GM19239 (cell line): ENCODE measurements at regions not wholly inside any gene's neighbourhood (a gene's known extent, or its start where the extent isn't known, plus 50 kb on each side); places are given as distances from the start of the nearest gene placed in this dataset.
"Not testable (repeated sequence)": the region's sequence is repeated elsewhere in the genome, so short reads cannot be mapped to it uniquely, and the experiment has no call there.

Experiments
- DNase-seq: peaks from one replicate; pipeline ENCODE4 v3.0.0; 2011; ENCODE audit warnings: low spot score; ENCODE audit not compliant: insufficient read length
- FAIRE-seq: peaks from 2 replicates; lab custom pipeline; 2011; peaks lifted over from hg19 to GRCh38; lab: Jason Lieb, UNC

DNA sequence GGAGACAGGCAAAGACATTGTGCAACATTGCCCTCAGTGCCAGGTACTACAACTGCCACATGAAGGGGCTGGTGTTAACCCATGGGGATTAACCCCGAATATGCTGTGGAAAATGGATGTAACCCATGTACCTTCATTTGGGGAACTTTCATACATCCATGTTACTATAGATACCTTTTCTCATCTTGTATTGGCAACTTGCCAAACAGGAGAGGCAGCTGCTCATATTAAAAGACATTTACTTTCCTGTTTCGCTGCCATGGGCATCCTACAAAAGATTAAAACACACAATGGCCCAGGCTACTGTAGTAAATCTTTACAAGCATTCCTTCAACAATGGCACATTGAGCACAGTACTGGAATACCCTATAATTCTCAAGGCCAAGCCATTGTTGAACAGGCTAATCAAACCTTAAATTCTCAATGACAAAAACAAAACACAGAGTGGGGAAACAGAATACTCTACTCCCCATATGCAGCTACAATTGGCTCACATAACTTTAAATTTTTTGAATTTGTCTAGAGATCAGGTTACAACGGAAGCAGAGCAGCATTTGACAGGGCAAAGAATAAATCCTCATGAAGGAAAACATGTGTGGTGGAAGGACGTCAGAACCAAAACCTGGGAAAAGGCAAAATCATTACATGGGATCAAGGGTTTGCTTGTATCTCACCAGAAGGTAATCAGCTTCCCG, 1723.5 kb upstream of the LRRTM1 start:
- FAIRE-seq, result no peak

DNA sequence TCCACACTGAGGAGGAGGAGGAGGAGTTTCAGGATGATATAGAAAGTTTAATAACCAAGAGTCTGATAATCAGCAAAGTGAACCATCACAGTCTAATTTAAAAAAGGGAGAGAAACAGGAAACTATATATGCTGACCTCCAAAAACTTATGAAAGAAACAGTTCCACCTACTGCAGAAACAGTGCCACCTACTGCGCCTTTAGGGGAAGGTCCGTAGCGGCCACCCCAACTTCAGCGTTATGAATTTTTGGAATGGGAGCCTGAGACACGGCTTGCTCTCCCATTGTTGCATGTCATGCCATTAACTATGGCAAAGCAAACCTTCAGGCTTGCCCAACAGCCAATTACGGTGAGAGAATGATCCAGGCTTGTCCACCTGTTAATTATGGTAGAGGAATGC, 1719.2 kb upstream of the LRRTM1 start:
- no peak for DNase-seq

More for the DNA sequence above, 1723.5 kb upstream of the LRRTM1 start:
- no peak for DNase-seq

DNA sequence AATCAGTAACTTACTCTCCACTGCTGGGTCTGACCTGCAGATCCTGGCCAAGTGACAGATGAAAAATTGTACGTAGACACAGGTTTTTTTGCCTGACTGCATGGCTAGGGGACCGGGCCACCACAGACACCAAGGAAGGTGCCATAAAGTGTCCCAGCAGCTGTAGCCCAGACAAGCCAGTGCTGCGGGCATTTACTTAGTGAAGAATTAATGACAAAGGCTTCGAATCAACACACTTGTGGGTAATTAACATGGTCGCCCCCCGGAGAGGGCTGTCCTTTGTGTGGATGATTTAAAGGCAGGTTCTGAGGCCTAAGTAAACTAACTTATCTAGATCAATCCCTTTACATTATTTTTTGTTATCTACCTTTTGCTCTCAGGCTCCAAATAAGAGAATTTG, 1709.1 kb upstream of the LRRTM1 start:
- DNase-seq, result no peak
- FAIRE-seq, result no peak

More for the DNA sequence above, 1719.2 kb upstream of the LRRTM1 start:
- no peak for FAIRE-seq

- no peak for DNase-seq
- no peak for FAIRE-seq
These were observed 1702.6 kb upstream of the LRRTM1 start for GRCh38 chr2:82007071-82007664.

DNA sequence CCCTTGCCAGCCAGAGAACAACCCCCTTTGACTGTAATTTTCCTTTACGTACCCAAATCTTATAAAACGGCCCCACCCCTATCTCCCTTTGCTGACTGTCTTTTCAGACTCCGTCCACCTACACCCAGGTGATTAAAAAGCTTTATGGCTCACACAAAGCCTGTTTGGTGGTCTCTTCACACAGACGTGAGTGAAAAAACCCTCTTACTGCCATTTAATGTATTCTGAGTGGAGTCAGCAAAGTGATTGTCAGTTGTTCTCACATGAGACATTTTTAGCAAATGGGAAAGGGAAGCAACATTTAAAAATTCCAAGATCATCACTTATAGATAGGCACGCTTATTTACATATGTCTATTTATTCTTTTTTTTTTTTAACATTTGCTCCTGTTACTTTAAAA, 1701.3 kb upstream of the LRRTM1 start:
- FAIRE-seq, result not testable (repeated sequence)

GRCh38 chr2:82001614-82002013, 1697.1 kb upstream of the LRRTM1 start:
- no peak for DNase-seq

More for the DNA sequence above, 1701.3 kb upstream of the LRRTM1 start:
- DNase-seq, result not testable (repeated sequence)

GRCh38 chr2:82000606-82001005, 1696.1 kb upstream of the LRRTM1 start:
- FAIRE-seq (no peak), DNase-seq (no peak)

More at GRCh38 chr2:82001614-82002013, 1697.1 kb upstream of the LRRTM1 start:
- no peak for FAIRE-seq

GRCh38 chr2:81996332-81996731, 1691.8 kb upstream of the LRRTM1 start:
- DNase-seq, result no peak
- no peak for FAIRE-seq

GRCh38 chr2:81991282-81991681, 1686.7 kb upstream of the LRRTM1 start:
- FAIRE-seq (no peak), DNase-seq (no peak)

DNA sequence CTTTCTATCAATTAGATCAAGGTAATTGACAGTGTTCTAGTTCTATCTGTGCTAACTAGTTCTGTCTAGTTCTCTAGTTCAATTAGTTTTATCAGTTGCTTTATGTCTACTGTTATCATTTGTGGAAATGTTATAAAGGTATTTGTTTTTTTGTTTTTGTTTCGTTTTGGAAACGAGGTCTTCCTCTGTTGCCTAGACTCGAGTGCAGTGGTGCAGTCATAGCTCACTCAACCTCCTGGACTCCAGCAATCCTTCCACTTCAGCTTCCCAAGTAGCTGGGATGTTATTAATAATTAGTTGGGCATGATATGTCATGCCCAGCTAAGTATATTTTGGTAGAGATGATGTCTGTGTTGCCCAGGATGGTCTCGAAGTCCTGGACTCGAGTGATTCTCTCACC, 1682.8 kb upstream of the LRRTM1 start:
- FAIRE-seq (no peak), DNase-seq (no peak)

DNA sequence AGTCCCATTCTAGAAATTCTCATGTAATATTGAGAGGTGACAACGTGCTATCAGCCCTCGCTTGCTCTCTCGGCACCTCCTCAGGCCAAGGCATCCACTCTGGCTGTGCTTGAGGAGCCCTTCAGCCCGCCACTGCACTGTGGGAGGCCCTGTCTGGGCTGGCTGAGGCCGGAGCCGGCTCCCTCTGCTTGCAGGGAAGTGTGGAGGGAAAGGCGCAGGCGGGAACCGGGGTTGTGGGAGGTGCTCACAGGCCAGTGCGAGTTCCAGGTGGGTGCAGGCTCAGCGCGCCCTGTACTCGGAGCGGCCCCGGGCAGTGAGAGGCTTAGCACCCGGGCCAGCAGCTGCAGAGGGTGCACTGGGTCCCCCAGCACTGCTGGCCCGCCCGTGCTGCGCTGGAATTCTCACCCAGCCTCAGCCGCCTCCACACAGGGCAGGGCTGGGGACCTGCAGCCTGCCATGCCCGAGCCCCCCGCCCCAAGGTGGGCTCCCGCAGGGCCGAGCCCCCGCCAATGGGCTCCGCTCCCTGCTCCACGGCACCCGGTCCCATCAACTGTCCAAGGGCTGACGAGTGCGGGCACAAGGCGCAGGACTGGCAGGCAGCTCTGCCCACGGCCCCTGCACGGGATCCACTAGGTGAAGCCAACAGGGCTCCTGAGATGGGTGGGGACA, 1680.6 kb upstream of the LRRTM1 start:
- DNase-seq, result no peak
- FAIRE-seq, result no peak

DNA sequence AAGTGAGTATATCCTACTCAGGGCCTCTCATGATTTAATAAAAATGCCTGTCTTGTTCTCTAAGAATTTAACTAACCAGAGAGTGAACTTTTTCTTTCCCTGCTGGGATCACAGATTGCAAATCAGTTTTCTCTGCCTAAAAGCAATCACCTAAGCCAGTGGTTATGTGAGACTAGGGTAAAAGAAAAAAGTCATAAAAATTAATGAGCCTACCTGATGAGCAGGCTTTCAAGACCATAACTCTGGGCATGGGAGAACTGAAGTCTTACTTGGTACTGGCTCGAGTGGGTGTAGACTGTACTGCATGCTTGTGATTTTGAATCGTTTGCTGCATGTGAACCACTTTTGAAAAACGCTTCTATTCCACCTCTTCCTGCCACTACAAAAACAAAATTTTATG, 1677.0 kb upstream of the LRRTM1 start:
- FAIRE-seq, result no peak
- DNase-seq, result no peak

DNA sequence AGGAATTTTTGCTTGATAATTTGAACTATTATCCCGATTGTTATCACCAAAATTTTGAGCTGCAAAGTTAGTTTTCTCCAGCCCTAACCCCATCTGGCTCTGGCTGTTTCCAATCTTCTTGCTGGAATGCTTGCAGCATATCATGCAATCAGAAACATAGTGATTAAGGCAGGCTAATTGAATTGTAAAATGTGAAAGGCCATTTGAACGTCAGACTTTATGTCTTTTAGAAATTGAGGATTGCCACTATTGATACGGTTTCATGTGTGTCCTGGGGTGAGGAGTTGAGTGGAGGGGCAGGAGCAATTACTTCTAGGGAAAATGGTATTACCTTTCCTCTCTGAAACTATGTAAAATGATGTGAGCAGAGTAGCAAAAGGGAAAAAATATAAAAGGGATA, 1674.5 kb upstream of the LRRTM1 start:
- FAIRE-seq (no peak), DNase-seq (no peak)

DNA sequence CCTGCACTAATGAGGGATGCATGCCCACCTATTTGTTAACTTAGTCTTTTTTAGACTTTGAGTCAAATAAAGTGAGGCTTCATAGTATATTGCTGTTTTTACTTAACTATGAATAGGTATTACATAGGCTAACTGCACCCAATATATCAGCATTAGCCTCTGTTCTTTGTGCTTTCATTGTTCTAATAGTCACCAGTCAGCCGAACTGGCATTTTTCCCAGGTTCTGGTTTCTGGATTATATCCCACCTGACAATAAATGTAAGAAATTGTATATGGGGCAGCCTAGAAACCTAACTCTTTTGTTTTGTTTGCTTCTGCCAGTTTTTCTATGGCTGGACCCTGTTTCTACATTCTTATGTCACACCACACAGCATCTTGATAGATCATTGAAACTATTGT, 1672.4 kb upstream of the LRRTM1 start:
- no peak for DNase-seq
- FAIRE-seq, result no peak

DNA sequence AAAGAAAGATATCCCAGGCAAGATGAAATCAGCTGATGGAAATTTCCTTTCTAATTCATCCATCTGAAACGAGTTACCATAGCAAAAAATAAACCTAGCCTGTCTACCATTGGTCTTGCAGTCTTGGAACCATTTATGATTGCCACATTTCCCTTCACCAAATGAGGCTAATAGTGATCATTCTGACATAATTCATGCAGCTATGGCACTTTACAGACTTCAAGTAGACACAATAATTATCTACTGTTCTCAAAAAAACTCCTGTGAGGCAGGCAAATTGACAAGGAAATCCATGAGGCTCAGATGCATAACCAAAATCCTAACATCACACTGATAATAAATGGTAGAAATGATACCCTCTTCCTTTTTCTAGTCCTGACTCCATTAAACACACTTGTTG, 1669.7 kb upstream of the LRRTM1 start:
- FAIRE-seq (no peak), DNase-seq (no peak)

GRCh38 chr2:81942876-81943275, 1638.3 kb upstream of the LRRTM1 start:
- DNase-seq (no peak), FAIRE-seq (no peak)

- no peak for FAIRE-seq
These were observed 1637.7 kb upstream of the LRRTM1 start for GRCh38 chr2:81942136-81942680.

DNA sequence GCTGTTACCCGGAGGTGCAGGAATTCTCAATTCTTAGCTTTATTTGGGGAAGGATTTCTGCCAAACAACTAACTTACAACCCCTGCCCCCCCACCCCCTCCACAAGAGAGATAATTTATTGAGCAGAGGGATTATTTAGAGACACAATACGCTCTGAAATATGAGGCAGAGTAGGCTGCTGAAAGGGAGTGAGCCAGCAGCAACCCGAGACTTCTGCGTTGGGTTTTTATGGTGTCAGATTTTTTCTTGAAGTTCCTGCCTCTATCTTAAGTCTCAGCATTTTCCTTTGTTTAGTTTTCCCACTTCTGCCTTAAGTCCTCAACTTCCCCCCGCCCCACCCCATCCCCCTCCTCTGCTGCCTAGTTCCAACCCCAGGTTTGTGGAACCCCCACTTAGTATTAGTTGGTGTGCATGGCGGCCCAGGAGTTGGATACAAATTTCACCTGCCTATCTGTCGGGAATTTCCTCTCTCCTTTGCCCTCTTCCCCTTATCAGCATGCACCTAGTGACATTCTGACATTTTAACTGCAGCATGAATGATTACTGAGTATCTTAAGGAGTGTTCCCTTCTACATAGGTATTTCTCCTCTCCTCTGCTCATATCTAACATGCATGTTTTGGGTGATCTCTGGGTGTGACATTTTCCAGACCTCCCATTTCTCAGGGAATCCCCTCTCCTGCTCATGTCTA, 1635.9 kb upstream of the LRRTM1 start:
- DNase-seq (no peak), FAIRE-seq (no peak)

More at GRCh38 chr2:81942136-81942680, 1637.7 kb upstream of the LRRTM1 start:
- DNase-seq, result no peak

- no peak for FAIRE-seq
- no peak for DNase-seq
These were observed 1633.4 kb upstream of the LRRTM1 start for GRCh38 chr2:81937944-81938343.

DNA sequence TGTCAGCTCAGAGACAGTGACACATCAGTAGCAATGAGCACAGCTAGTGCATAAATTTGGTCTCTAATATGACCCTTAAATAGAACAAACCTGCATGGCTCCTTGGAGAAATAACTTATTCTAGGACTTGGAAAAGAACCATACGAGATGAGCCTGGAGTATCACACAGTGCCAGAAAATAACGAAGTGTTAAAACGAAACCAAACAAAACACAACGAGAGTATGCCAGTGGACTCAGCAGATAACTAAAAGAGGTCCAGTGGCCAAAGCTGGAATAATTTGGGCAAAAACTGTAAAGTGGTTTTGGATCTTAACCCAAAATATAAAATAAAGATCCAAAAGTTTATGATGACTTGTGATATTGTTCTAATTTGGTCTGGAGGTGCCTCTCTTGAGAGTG, 1599.0 kb upstream of the LRRTM1 start:
- no peak for FAIRE-seq
- no peak for DNase-seq

GRCh38 chr2:81901017-81901416, 1596.5 kb upstream of the LRRTM1 start:
- FAIRE-seq (no peak), DNase-seq (no peak)
